ENCODE measurements at regions not wholly inside any gene's neighbourhood (a gene's known extent, or its start where the extent isn't known, plus 50 kb on each side); places are given as distances from the start of the nearest gene placed in this dataset.

GRCh38 chr2:133839677-133840076 is 271.4 kb upstream of the NCKAP5 start:
- TF ChIP-seq, protein P1, sequence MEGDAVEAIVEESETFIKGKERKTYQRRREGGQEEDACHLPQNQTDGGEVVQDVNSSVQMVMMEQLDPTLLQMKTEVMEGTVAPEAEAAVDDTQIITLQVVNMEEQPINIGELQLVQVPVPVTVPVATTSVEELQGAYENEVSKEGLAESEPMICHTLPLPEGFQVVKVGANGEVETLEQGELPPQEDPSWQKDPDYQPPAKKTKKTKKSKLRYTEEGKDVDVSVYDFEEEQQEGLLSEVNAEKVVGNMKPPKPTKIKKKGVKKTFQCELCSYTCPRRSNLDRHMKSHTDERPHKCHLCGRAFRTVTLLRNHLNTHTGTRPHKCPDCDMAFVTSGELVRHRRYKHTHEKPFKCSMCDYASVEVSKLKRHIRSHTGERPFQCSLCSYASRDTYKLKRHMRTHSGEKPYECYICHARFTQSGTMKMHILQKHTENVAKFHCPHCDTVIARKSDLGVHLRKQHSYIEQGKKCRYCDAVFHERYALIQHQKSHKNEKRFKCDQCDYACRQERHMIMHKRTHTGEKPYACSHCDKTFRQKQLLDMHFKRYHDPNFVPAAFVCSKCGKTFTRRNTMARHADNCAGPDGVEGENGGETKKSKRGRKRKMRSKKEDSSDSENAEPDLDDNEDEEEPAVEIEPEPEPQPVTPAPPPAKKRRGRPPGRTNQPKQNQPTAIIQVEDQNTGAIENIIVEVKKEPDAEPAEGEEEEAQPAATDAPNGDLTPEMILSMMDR (conservative IDR thresholded peaks at IDR 0.05; ENCODE audit: low read depth, low read length) = no peak
- DNase-seq (ENCODE audit: low read depth) = no peak
- H3K4me3 ChIP-seq (ENCODE audit: low read depth, low read length) = no peak overlapping the region

- DNase-seq (ENCODE audit: low read depth) = no peak
- TF ChIP-seq, protein P1 (conservative IDR thresholded peaks at IDR 0.05; ENCODE audit: low read depth, low read length) = no peak
- H3K4me3 ChIP-seq (ENCODE audit: low read depth, low read length) = no peak overlapping the region
These were observed 272.5 kb upstream of the NCKAP5 start for GRCh38 chr2:133840761-133841160.

GRCh38 chr2:133841900-133842299 is 273.6 kb upstream of the NCKAP5 start:
- H3K4me3 ChIP-seq (ENCODE audit: low read depth, low read length) = no peak overlapping the region
- peak; percentile 96 for DNase-seq (ENCODE audit: low read depth)
- TF ChIP-seq, protein P1 (conservative IDR thresholded peaks at IDR 0.05; ENCODE audit: low read depth, low read length) = no peak

- TF ChIP-seq, protein P1 (conservative IDR thresholded peaks at IDR 0.05; ENCODE audit: low read depth, low read length) = no peak
- DNase-seq (ENCODE audit: low read depth) = no peak
- H3K4me3 ChIP-seq (ENCODE audit: low read depth, low read length) = no peak overlapping the region
These were observed 274.2 kb upstream of the NCKAP5 start for GRCh38 chr2:133842446-133842845.

GRCh38 chr2:133843091-133843490 is 274.8 kb upstream of the NCKAP5 start:
- no peak overlapping the region for H3K4me3 ChIP-seq (ENCODE audit: low read depth, low read length)
- TF ChIP-seq, protein P1 (conservative IDR thresholded peaks at IDR 0.05; ENCODE audit: low read depth, low read length) = no peak
- peak; percentile 59 for DNase-seq (ENCODE audit: low read depth)

DNA sequence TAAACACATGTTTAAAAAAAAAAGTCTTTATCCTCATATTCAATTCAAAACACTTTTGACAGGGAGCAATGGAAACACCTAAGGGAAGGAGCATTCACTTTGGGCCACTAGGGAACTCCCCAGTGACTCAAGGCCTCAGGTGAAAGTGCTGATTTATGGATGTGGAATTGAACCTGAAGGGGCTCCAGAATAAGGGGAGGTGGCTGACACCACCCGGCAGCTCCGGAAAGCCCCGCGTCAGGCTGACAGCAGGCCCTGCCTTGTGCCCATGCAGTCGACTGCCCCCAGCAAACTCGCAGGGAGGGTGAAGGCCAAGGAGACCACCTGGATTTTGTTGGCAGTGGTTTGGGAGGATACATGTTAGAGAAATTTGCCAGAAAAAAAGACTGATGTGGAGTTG is 275.3 kb upstream of the NCKAP5 start:
- no peak for DNase-seq (ENCODE audit: low read depth)
- TF ChIP-seq, protein P1 (conservative IDR thresholded peaks at IDR 0.05; ENCODE audit: low read depth, low read length) = no peak
- H3K4me3 ChIP-seq (ENCODE audit: low read depth, low read length) = no peak overlapping the region

GRCh38 chr2:133844214-133844892 is 276.1 kb upstream of the NCKAP5 start:
- TF ChIP-seq, protein P1 (conservative IDR thresholded peaks at IDR 0.05; ENCODE audit: low read depth, low read length) = peak; percentile 95
- DNase-seq (ENCODE audit: low read depth) = peak; percentile 85
- no peak overlapping the region for H3K4me3 ChIP-seq (ENCODE audit: low read depth, low read length)
